Adrenal gland (tissue), 5 donors: ENCODE measurements at regions not wholly inside any gene's neighbourhood (a gene's known extent, or its start where the extent isn't known, plus 50 kb on each side); places are given as distances from the start of the nearest gene placed in this dataset.

Experiments
- POLR2A ChIP-seq, 2 donors: fragments of 450-650 bp; IDR thresholded peaks; one replicate each; pipeline ENCODE4 v1.6.1; 2017; ENCODE audit warnings: antibody characterized with exemption in 2 of 2, mild to moderate bottlenecking in 2 of 2, moderate library complexity in 1 of 2
- TF ChIP-seq, protein P1 (sequence below), 6 experiments: fragments of 450-650 bp in 4 of 6; fragments of 200-600 bp in 2 of 6; sonication (generic) in 1 of 6; IDR thresholded peaks; 1 replicate in 5 of 6; 2 replicates in 1 of 6; pipeline versions ENCODE4 v1.5.1 to v1.8.0; 2016 to 2021; ENCODE audit warnings: antibody characterized with exemption in 6 of 6, mild to moderate bottlenecking in 2 of 6, moderate library complexity in 1 of 6
- donor health status: DM: no; HTN: no; CAD: no.

DNA sequence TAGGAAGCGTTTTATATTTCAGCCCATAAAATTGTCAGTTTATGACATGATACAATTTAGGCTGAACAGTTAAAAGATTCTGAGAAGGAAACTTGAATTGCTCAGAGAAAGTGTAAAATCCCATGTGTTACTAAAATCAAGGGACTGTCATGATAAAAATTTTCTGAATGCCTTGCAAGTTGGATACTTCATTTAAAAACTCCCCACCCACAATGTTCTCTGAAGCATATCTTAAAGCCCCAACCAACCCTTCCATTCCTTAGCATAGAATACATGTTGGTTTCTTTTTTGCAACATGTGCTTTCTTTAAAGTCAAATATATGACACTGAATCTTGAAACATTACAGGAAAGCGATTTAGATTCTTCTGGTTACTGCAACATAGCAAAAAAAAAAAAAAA lies 97.4 kb downstream of the MRPL39 start:
- TF ChIP-seq, protein P1, sequence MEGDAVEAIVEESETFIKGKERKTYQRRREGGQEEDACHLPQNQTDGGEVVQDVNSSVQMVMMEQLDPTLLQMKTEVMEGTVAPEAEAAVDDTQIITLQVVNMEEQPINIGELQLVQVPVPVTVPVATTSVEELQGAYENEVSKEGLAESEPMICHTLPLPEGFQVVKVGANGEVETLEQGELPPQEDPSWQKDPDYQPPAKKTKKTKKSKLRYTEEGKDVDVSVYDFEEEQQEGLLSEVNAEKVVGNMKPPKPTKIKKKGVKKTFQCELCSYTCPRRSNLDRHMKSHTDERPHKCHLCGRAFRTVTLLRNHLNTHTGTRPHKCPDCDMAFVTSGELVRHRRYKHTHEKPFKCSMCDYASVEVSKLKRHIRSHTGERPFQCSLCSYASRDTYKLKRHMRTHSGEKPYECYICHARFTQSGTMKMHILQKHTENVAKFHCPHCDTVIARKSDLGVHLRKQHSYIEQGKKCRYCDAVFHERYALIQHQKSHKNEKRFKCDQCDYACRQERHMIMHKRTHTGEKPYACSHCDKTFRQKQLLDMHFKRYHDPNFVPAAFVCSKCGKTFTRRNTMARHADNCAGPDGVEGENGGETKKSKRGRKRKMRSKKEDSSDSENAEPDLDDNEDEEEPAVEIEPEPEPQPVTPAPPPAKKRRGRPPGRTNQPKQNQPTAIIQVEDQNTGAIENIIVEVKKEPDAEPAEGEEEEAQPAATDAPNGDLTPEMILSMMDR (IDR thresholded peaks at IDR 0.05) = no peak
- TF ChIP-seq POLR2A (IDR thresholded peaks at IDR 0.05) = no peak
